GM23248 (cell line): ENCODE measurements at regions not wholly inside any gene's neighbourhood (a gene's known extent, or its start where the extent isn't known, plus 50 kb on each side); places are given as distances from the start of the nearest gene placed in this dataset.

Experiments
- DNase-seq: peaks from one replicate; pipeline ENCODE4 v3.0.0-alpha.2; 2015
- H2AFZ ChIP-seq: fragments of 200-600 bp; sonication (generic); 2 replicates; pipeline ENCODE4 v1.6.1; 2016; ENCODE audit warnings: antibody characterized with exemption
- H3F3A ChIP-seq: fragments of 200-600 bp; sonication (generic); 2 replicates; pipeline ENCODE4 v1.6.1; 2016; ENCODE audit warnings: mild to moderate bottlenecking, antibody characterized with exemption, mixed run types; ENCODE audit not compliant: insufficient read depth
- H3K27ac ChIP-seq: fragments of 200-600 bp; sonication (generic); 2 replicates; pipeline ENCODE4 v1.5.1; 2016; ENCODE audit warnings: mild to moderate bottlenecking
- H3K27me3 ChIP-seq: fragments of 200-600 bp; sonication (generic); replicated peaks from 2 replicates; pipeline ENCODE4 v1.6.1; 2016; ENCODE audit warnings: mild to moderate bottlenecking; ENCODE audit not compliant: insufficient read depth
- H3K36me3 ChIP-seq: fragments of 200-600 bp; sonication (generic); 2 replicates; pipeline ENCODE4 v1.6.1; 2016; ENCODE audit warnings: low read depth, mild to moderate bottlenecking
- H3K4me1 ChIP-seq: fragments of 200-600 bp; sonication (generic); 2 replicates; pipeline ENCODE4 v1.6.1; 2016; ENCODE audit warnings: mild to moderate bottlenecking; ENCODE audit not compliant: insufficient read depth
- H3K4me2 ChIP-seq: fragments of 200-600 bp; sonication (generic); one replicate; pipeline ENCODE4 v1.6.1; 2016; ENCODE audit warnings: mild to moderate bottlenecking; ENCODE audit not compliant: unreplicated experiment
- H3K4me3 ChIP-seq: fragments of 200-600 bp; sonication (generic); 2 replicates; pipeline ENCODE4 v1.5.1; 2016; ENCODE audit warnings: mild to moderate bottlenecking
- H3K79me2 ChIP-seq: fragments of 200-600 bp; sonication (generic); 2 replicates; pipeline ENCODE4 v1.6.1; 2016; ENCODE audit warnings: mild to moderate bottlenecking; ENCODE audit not compliant: insufficient read depth
- H3K9ac ChIP-seq: fragments of 200-600 bp; sonication (generic); 2 replicates; pipeline ENCODE4 v1.6.1; 2016; ENCODE audit warnings: mild to moderate bottlenecking
- H3K9me2 ChIP-seq: fragments of 200-600 bp; sonication (generic); 2 replicates; pipeline ENCODE4 v1.6.1; 2016; ENCODE audit warnings: mixed run types, mild to moderate bottlenecking, moderate library complexity; ENCODE audit not compliant: insufficient read depth
- H3K9me3 ChIP-seq: fragments of 200-600 bp; sonication (generic); one replicate; pipeline ENCODE4 v1.6.1; 2017; ENCODE audit warnings: low read depth
- H4K20me1 ChIP-seq: fragments of 200-600 bp; sonication (generic); 2 replicates; pipeline ENCODE4 v1.6.0; 2016; ENCODE audit not compliant: insufficient read depth
- EZH2 ChIP-seq: fragments of 200-600 bp; sonication (generic); IDR thresholded peaks from 2 replicates; pipeline ENCODE4 v1.6.1; 2018; ENCODE audit warnings: antibody characterized with exemption, mild to moderate bottlenecking; ENCODE audit not compliant: insufficient read depth, poor library complexity, severe bottlenecking
- EZH2phosphoT487 ChIP-seq: fragments of 200-600 bp; sonication (generic); IDR thresholded peaks from 2 replicates; pipeline ENCODE4 v1.6.1; 2018; ENCODE audit warnings: antibody characterized with exemption, moderate library complexity, mild to moderate bottlenecking, low read depth; ENCODE audit not compliant: insufficient read depth
- WGBS, 2 experiments: methylation state at CpG; one replicate each; pipeline ENCODE4 v1.1.6; 2015 to 2017; ENCODE audit warnings: low lambda C conversion rate in 2 of 2, low coverage in 1 of 2; ENCODE audit errors: missing lambda C conversion rate in 2 of 2; 5-methylcytosine and 5-hydroxymethylcytosine counted together
- in situ Hi-C: fragments of 300-500 bp; cut with MboI; formaldehyde crosslinking; loops from 2 replicates; pipeline ENCODE4 v1.15.0; 2020

DNA sequence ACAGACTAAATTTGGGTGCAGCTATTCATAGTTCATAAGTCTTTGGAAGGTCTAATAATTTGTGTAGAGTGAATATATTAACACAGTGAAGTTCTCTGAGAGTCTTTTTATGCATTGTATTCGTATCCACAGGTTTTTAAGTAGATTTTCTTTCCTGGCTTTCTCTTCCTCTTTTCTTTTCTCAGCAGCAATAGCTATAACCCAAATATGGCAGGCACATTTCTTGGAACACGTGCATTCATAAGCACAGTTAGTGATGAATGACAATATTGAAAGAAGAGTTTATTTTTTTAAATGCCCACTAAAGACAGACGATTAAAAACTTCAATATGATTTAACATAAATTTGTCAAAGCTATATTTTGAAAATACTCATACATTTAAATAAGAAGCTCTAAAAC is 220.5 kb upstream of the MBL2 start:
- H3K4me1 ChIP-seq = no peaks in the 10 kb centered on the region
- no peaks in the 10 kb centered on the region for H3F3A ChIP-seq
- H2AFZ ChIP-seq = no peak overlapping the region
- 14 to 18% methylated on average over 3 of the region's 3 CpGs for WGBS, 2 experiments
- no peak overlapping the region for H3K27ac ChIP-seq
- H3K36me3 ChIP-seq = no peaks in the 10 kb centered on the region
- in situ Hi-C loops = no loop called here
- no peaks in the 10 kb centered on the region for H3K9me3 ChIP-seq
- no peaks in the 10 kb centered on the region for H3K79me2 ChIP-seq
- no peaks in the 10 kb centered on the region for H4K20me1 ChIP-seq
- TF ChIP-seq EZH2 (no peak), EZH2phosphoT487 (no peak)
- H3K4me3 ChIP-seq = no peak overlapping the region
- no peaks in the 10 kb centered on the region for H3K9me2 ChIP-seq
- no peaks in the 10 kb centered on the region for H3K27me3 ChIP-seq
- H3K4me2 ChIP-seq = no peak overlapping the region
- no peak overlapping the region for H3K9ac ChIP-seq
- no peak for DNase-seq

- no peaks in the 10 kb centered on the region for H3K36me3 ChIP-seq
- H3F3A ChIP-seq = no peaks in the 10 kb centered on the region
- no peak overlapping the region for H3K4me2 ChIP-seq
- H3K9ac ChIP-seq = no peak overlapping the region
- H4K20me1 ChIP-seq = no peaks in the 10 kb centered on the region
- H3K27ac ChIP-seq = no peak overlapping the region
- H3K4me3 ChIP-seq = no peak overlapping the region
- H3K9me3 ChIP-seq = no peaks in the 10 kb centered on the region
- TF ChIP-seq EZH2 = no peak
- TF ChIP-seq EZH2phosphoT487 = no peak
- H3K9me2 ChIP-seq = no peaks in the 10 kb centered on the region
- no peaks in the 10 kb centered on the region for H3K79me2 ChIP-seq
- 15 to 29% methylated on average over 1 of the region's 1 CpG for WGBS, 2 experiments
- DNase-seq = no peak
- no peaks in the 10 kb centered on the region for H3K4me1 ChIP-seq
- H2AFZ ChIP-seq = no peak overlapping the region
- no peaks in the 10 kb centered on the region for H3K27me3 ChIP-seq
- in situ Hi-C loops = no loop called here
Measured at GRCh38 chr10:52992567-52992966, 220.0 kb upstream of the MBL2 start.

DNA sequence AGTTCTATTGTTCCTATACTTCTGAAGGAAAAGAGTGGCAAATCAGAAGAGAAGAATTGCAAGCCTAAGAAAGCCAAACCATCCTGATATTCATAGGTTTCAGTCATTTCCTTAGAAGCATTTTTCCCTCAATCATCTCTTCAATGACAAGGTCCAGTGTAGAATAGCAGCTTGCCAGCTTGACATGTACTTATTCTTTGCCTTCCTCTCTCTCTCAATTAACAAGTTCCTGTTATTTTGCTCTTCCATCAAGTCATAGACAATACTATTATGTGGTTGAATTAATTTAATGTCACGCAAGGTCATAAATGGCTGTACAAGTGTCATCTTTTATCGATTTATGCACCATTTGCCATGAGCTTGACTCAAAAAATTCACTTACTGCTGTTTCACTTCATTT is 216.3 kb upstream of the MBL2 start:
- Histone ChIP-seq H3K9me3 (no peaks in the 10 kb centered on the region), H3K4me2 (no peak overlapping the region), H3K4me3 (no peak overlapping the region), H3K27ac (no peak overlapping the region), H3K9ac (no peak overlapping the region), H4K20me1 (no peaks in the 10 kb centered on the region), H3K27me3 (no peaks in the 10 kb centered on the region), H2AFZ (no peak overlapping the region), H3K9me2 (no peaks in the 10 kb centered on the region), H3K36me3 (no peaks in the 10 kb centered on the region), H3F3A (no peaks in the 10 kb centered on the region), H3K4me1 (no peaks in the 10 kb centered on the region), H3K79me2 (no peaks in the 10 kb centered on the region)
- WGBS, 2 experiments = 33 to 36% methylated on average over 2 of the region's 2 CpGs
- TF ChIP-seq EZH2 (no peak), EZH2phosphoT487 (no peak)
- no peak for DNase-seq
- in situ Hi-C loops = no loop called here

- no peaks in the 10 kb centered on the region for H3K27me3 ChIP-seq
- H3K4me3 ChIP-seq = no peak overlapping the region
- no peak for DNase-seq
- TF ChIP-seq EZH2phosphoT487 = no peak
- no peak for TF ChIP-seq EZH2
- H3K9me3 ChIP-seq = no peaks in the 10 kb centered on the region
- no peaks in the 10 kb centered on the region for H3K4me1 ChIP-seq
- in situ Hi-C loops = no loop called here
- 18 to 28% methylated on average over 2 of the region's 2 CpGs for WGBS, 2 experiments
- H3K4me2 ChIP-seq = no peak overlapping the region
- H3K9me2 ChIP-seq = no peaks in the 10 kb centered on the region
- H4K20me1 ChIP-seq = no peaks in the 10 kb centered on the region
- H3K9ac ChIP-seq = no peak overlapping the region
- H3K79me2 ChIP-seq = no peaks in the 10 kb centered on the region
- no peaks in the 10 kb centered on the region for H3F3A ChIP-seq
- H2AFZ ChIP-seq = no peak overlapping the region
- no peak overlapping the region for H3K27ac ChIP-seq
- H3K36me3 ChIP-seq = no peaks in the 10 kb centered on the region
Measured at GRCh38 chr10:52986125-52986524, 213.5 kb upstream of the MBL2 start.

- no peak overlapping the region for H3K4me2 ChIP-seq
- H3K36me3 ChIP-seq = no peaks in the 10 kb centered on the region
- no peak for DNase-seq
- no peak overlapping the region for H2AFZ ChIP-seq
- in situ Hi-C loops = no loop called here
- H3K4me1 ChIP-seq = no peaks in the 10 kb centered on the region
- H3K4me3 ChIP-seq = no peak overlapping the region
- H3K9me3 ChIP-seq = no peaks in the 10 kb centered on the region
- no peaks in the 10 kb centered on the region for H3K79me2 ChIP-seq
- H3F3A ChIP-seq = no peaks in the 10 kb centered on the region
- H4K20me1 ChIP-seq = no peaks in the 10 kb centered on the region
- H3K9ac ChIP-seq = no peak overlapping the region
- TF ChIP-seq EZH2 = no peak
- no peak for TF ChIP-seq EZH2phosphoT487
- H3K27ac ChIP-seq = no peak overlapping the region
- H3K27me3 ChIP-seq = no peaks in the 10 kb centered on the region
- no peaks in the 10 kb centered on the region for H3K9me2 ChIP-seq
Measured at GRCh38 chr10:52984169-52984568, 211.6 kb upstream of the MBL2 start.
